BLaER1 (cell line): ENCODE measurements at regions not wholly inside any gene's neighbourhood (a gene's known extent, or its start where the extent isn't known, plus 50 kb on each side); places are given as distances from the start of the nearest gene placed in this dataset.

Source experiments
- H3K27ac ChIP-seq: shearing (Covaris generic); formaldehyde crosslinking; 2 replicates; pipeline ENCODE4 v1.8.1; 2022
- H3K27me3 ChIP-seq: shearing (Covaris generic); formaldehyde crosslinking; 2 replicates; pipeline ENCODE4 v1.8.1; 2022
- H3K36me3 ChIP-seq: shearing (Covaris generic); formaldehyde crosslinking; 2 replicates; pipeline ENCODE4 v1.8.1; 2022
- H3K4me1 ChIP-seq: shearing (Covaris generic); formaldehyde crosslinking; 2 replicates; pipeline ENCODE4 v1.8.1; 2022
- H3K4me2 ChIP-seq: shearing (Covaris generic); formaldehyde crosslinking; 2 replicates; pipeline ENCODE4 v1.8.1; 2022
- H3K4me3 ChIP-seq: shearing (Covaris generic); formaldehyde crosslinking; 2 replicates; pipeline ENCODE4 v1.8.1; 2022
- H3K9ac ChIP-seq: shearing (Covaris generic); formaldehyde crosslinking; 2 replicates; pipeline ENCODE4 v1.8.1; 2022
- H3K9me3 ChIP-seq: shearing (Covaris generic); formaldehyde crosslinking; 2 replicates; pipeline ENCODE4 v1.8.1; 2022
- H4K20me1 ChIP-seq: shearing (Covaris generic); formaldehyde crosslinking; 2 replicates; pipeline ENCODE4 v1.8.1; 2022
- Cebpa-rat ChIP-seq: shearing (Covaris generic); IDR thresholded peaks from 2 replicates; pipeline ENCODE4 v1.8.1; 2022

- Histone ChIP-seq H3K27me3 (no peaks in the 10 kb centered on the region), H3K9ac (no peak overlapping the region), H3K36me3 (no peaks in the 10 kb centered on the region), H3K4me3 (no peak overlapping the region), H3K4me2 (no peak overlapping the region), H3K9me3 (no peaks in the 10 kb centered on the region), H4K20me1 (no peaks in the 10 kb centered on the region), H3K4me1 (no peaks in the 10 kb centered on the region), H3K27ac (no peak overlapping the region)
- TF ChIP-seq Cebpa-rat = no peak
These were observed 1238.4 kb downstream of the GRIK2 start for GRCh38 chr6:102631921-102632320.

GRCh38 chr6:102623201-102623600 lies 1229.7 kb downstream of the GRIK2 start:
- Histone ChIP-seq H3K27ac (no peak overlapping the region), H3K4me2 (no peak overlapping the region), H3K9me3 (no peaks in the 10 kb centered on the region), H3K36me3 (no peaks in the 10 kb centered on the region), H3K4me3 (no peak overlapping the region), H3K27me3 (no peaks in the 10 kb centered on the region), H3K9ac (no peak overlapping the region), H3K4me1 (no peaks in the 10 kb centered on the region), H4K20me1 (no peaks in the 10 kb centered on the region)
- no peak for TF ChIP-seq Cebpa-rat

- Histone ChIP-seq H3K27me3 (no peaks in the 10 kb centered on the region), H3K4me3 (no peak overlapping the region), H3K4me2 (no peak overlapping the region), H3K4me1 (no peaks in the 10 kb centered on the region), H3K9me3 (no peaks in the 10 kb centered on the region), H4K20me1 (no peaks in the 10 kb centered on the region), H3K36me3 (no peaks in the 10 kb centered on the region), H3K27ac (no peak overlapping the region), H3K9ac (no peak overlapping the region)
- TF ChIP-seq Cebpa-rat = no peak
These were observed 1226.1 kb downstream of the GRIK2 start for GRCh38 chr6:102619585-102619984.

- Histone ChIP-seq H3K36me3 (no peaks in the 10 kb centered on the region), H3K4me2 (no peak overlapping the region), H3K4me3 (no peak overlapping the region), H3K9ac (no peak overlapping the region), H3K27me3 (no peaks in the 10 kb centered on the region), H4K20me1 (no peaks in the 10 kb centered on the region), H3K4me1 (no peaks in the 10 kb centered on the region), H3K27ac (no peak overlapping the region), H3K9me3 (peaks cover 16% of the 10 kb centered on the region)
- TF ChIP-seq Cebpa-rat = no peak
These were observed 1189.1 kb downstream of the GRIK2 start for GRCh38 chr6:102582569-102582968.

GRCh38 chr6:102581378-102582124 lies 1188.0 kb downstream of the GRIK2 start:
- Histone ChIP-seq H3K27me3 (no peaks in the 10 kb centered on the region), H3K9ac (no peak overlapping the region), H3K4me2 (no peak overlapping the region), H4K20me1 (no peaks in the 10 kb centered on the region), H3K27ac (no peak overlapping the region), H3K9me3 (peaks cover 16% of the 10 kb centered on the region), H3K4me3 (no peak overlapping the region), H3K4me1 (no peaks in the 10 kb centered on the region), H3K36me3 (no peaks in the 10 kb centered on the region)
- TF ChIP-seq Cebpa-rat = no peak

- H3K27ac ChIP-seq = no peak overlapping the region
- no peaks in the 10 kb centered on the region for H3K27me3 ChIP-seq
- H3K36me3 ChIP-seq = no peaks in the 10 kb centered on the region
- TF ChIP-seq Cebpa-rat = no peak
- no peaks in the 10 kb centered on the region for H4K20me1 ChIP-seq
- no peak overlapping the region for H3K9ac ChIP-seq
- no peak overlapping the region for H3K4me2 ChIP-seq
- no peaks in the 10 kb centered on the region for H3K4me1 ChIP-seq
- H3K9me3 ChIP-seq = no peaks in the 10 kb centered on the region
- H3K4me3 ChIP-seq = no peak overlapping the region
These were observed 1177.9 kb downstream of the GRIK2 start for GRCh38 chr6:102571236-102571908.

GRCh38 chr6:102562713-102563112 lies 1169.2 kb downstream of the GRIK2 start:
- TF ChIP-seq Cebpa-rat = no peak
- Histone ChIP-seq H3K4me1 (no peaks in the 10 kb centered on the region), H3K36me3 (no peaks in the 10 kb centered on the region), H3K27ac (no peak overlapping the region), H3K4me2 (no peak overlapping the region), H3K27me3 (no peaks in the 10 kb centered on the region), H3K4me3 (no peak overlapping the region), H3K9ac (no peak overlapping the region), H3K9me3 (no peaks in the 10 kb centered on the region), H4K20me1 (no peaks in the 10 kb centered on the region)

GRCh38 chr6:102553214-102553613 lies 1159.7 kb downstream of the GRIK2 start:
- no peak overlapping the region for H3K4me2 ChIP-seq

GRCh38 chr6:102549221-102549874 lies 1155.8 kb downstream of the GRIK2 start:
- no peak overlapping the region for H3K9ac ChIP-seq
- no peaks in the 10 kb centered on the region for H3K9me3 ChIP-seq
- no peak overlapping the region for H3K4me3 ChIP-seq
- H3K27ac ChIP-seq = no peak overlapping the region
- H3K36me3 ChIP-seq = no peaks in the 10 kb centered on the region
- no peaks in the 10 kb centered on the region for H4K20me1 ChIP-seq
- H3K4me1 ChIP-seq = no peaks in the 10 kb centered on the region
- H3K4me2 ChIP-seq = no peak overlapping the region
- H3K27me3 ChIP-seq = no peaks in the 10 kb centered on the region
- TF ChIP-seq Cebpa-rat = no peak

More at GRCh38 chr6:102553214-102553613, 1159.7 kb downstream of the GRIK2 start:
- no peak for TF ChIP-seq Cebpa-rat
- H3K4me3 ChIP-seq = no peak overlapping the region
- no peaks in the 10 kb centered on the region for H3K27me3 ChIP-seq
- no peaks in the 10 kb centered on the region for H3K36me3 ChIP-seq
- no peak overlapping the region for H3K9ac ChIP-seq
- no peak overlapping the region for H3K27ac ChIP-seq
- no peaks in the 10 kb centered on the region for H3K4me1 ChIP-seq
- no peaks in the 10 kb centered on the region for H3K9me3 ChIP-seq
- H4K20me1 ChIP-seq = no peaks in the 10 kb centered on the region

GRCh38 chr6:102525336-102525735 lies 1131.8 kb downstream of the GRIK2 start:
- no peaks in the 10 kb centered on the region for H3K9me3 ChIP-seq
- no peak overlapping the region for H3K9ac ChIP-seq
- no peaks in the 10 kb centered on the region for H3K4me1 ChIP-seq
- TF ChIP-seq Cebpa-rat = no peak
- H3K27me3 ChIP-seq = no peaks in the 10 kb centered on the region
- H3K36me3 ChIP-seq = no peaks in the 10 kb centered on the region
- H3K4me3 ChIP-seq = no peak overlapping the region
- no peak overlapping the region for H3K27ac ChIP-seq
- no peak overlapping the region for H3K4me2 ChIP-seq
- no peaks in the 10 kb centered on the region for H4K20me1 ChIP-seq
